ENCODE measurements at regions not wholly inside any gene's neighbourhood (a gene's known extent, or its start where the extent isn't known, plus 50 kb on each side); places are given as distances from the start of the nearest gene placed in this dataset.

DNA sequence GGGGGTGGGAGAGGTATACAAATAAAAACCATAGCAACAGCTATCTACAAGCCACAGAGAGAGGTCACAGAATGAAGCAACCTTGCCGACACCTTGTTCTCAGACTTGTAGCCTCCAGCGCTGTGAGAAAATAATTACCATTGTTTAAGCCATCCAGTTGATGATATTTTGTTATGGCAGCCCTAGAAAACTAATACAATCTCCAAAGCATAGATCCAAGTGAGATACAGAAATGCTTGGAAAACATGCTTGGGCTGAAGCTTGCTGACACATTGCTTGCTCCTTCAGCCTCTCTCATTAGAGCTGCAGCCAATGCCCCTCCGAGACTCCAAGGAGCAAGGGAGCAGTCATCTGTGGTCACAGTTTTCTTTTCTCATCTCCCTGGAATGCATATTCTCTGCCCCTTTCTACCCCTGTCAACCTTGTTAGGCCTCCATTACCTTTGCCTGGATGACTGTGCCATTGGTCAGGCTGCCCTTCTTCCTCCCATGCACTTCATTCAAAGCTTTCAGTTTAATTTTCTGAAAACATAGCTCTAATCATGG lies 401.4 kb upstream of the KLF4 start:
- Histone ChIP-seq H3K27ac (no peak overlapping the region), H2AFZ (no peak overlapping the region), H3K9me3 (ENCODE audit: low read depth) (no peaks in the 10 kb centered on the region), H3K4me1 (ENCODE audit: insufficient read depth) (peaks cover 7% of the 10 kb centered on the region), H3K4me2 (no peak overlapping the region), H3K4me3 (no peak overlapping the region), H3K36me3 (replicated peaks; ENCODE audit: insufficient read depth, low read depth) (no peaks in the 10 kb centered on the region), H3K79me2 (no peaks in the 10 kb centered on the region), H4K20me1 (ENCODE audit: insufficient read depth, poor library complexity, severe bottlenecking) (no peaks in the 10 kb centered on the region), H3K9me2 (replicated peaks; ENCODE audit: insufficient read depth) (no peaks in the 10 kb centered on the region), H3K27me3 (no peaks in the 10 kb centered on the region)
- TF ChIP-seq EZH2phosphoT487 (IDR thresholded peaks at IDR 0.05; ENCODE audit: low read depth, severe bottlenecking, unreplicated experiment), result no peak
- TF ChIP-seq, protein P1, sequence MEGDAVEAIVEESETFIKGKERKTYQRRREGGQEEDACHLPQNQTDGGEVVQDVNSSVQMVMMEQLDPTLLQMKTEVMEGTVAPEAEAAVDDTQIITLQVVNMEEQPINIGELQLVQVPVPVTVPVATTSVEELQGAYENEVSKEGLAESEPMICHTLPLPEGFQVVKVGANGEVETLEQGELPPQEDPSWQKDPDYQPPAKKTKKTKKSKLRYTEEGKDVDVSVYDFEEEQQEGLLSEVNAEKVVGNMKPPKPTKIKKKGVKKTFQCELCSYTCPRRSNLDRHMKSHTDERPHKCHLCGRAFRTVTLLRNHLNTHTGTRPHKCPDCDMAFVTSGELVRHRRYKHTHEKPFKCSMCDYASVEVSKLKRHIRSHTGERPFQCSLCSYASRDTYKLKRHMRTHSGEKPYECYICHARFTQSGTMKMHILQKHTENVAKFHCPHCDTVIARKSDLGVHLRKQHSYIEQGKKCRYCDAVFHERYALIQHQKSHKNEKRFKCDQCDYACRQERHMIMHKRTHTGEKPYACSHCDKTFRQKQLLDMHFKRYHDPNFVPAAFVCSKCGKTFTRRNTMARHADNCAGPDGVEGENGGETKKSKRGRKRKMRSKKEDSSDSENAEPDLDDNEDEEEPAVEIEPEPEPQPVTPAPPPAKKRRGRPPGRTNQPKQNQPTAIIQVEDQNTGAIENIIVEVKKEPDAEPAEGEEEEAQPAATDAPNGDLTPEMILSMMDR (IDR thresholded peaks at IDR 0.05; ENCODE audit: poor library complexity), result no peak
- TF ChIP-seq EZH2 (IDR thresholded peaks at IDR 0.05; ENCODE audit: borderline replicate concordance), result no peak
- no peak for DNase-seq (ENCODE audit: low spot score)
- 92% methylated on average over 3 of the region's 3 CpGs for WGBS (ENCODE audit: low lambda C conversion rate, missing lambda C conversion rate)

DNA sequence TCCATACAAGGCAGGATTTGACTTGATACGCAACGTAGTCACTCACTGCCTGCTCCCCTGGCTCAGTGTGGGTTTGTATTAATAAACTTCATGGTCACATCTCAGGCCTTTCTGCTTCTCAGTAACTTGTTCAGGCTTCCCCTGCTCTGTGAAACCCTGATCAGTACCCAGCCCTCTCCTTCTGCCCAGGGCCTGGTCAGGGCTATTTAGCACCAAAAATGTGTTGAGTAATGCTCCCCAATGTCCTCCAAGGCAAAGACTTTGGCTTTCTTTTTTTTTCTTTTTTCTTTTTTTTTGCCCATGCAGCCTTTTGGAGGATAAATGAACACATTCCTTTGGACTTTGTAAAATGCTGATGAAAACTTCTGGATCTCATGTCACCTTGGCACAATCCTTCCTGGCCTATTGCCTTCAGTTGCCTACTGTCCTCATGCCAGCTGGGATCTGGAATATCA lies 399.2 kb upstream of the KLF4 start:
- TF ChIP-seq EZH2 (IDR thresholded peaks at IDR 0.05; ENCODE audit: borderline replicate concordance) (no peak), EZH2phosphoT487 (IDR thresholded peaks at IDR 0.05; ENCODE audit: low read depth, severe bottlenecking, unreplicated experiment) (no peak)
- TF ChIP-seq, protein P1 (IDR thresholded peaks at IDR 0.05; ENCODE audit: poor library complexity), result no peak
- no peaks in the 10 kb centered on the region for H3K79me2 ChIP-seq
- no peaks in the 10 kb centered on the region for H3K9me2 ChIP-seq (replicated peaks; ENCODE audit: insufficient read depth)
- H3K9me3 ChIP-seq (ENCODE audit: low read depth), result no peaks in the 10 kb centered on the region
- no peak overlapping the region for H3K4me2 ChIP-seq
- H3K4me1 ChIP-seq (ENCODE audit: insufficient read depth), result no peaks in the 10 kb centered on the region
- H3K4me3 ChIP-seq, result no peak overlapping the region
- no peaks in the 10 kb centered on the region for H4K20me1 ChIP-seq (ENCODE audit: insufficient read depth, poor library complexity, severe bottlenecking)
- no peak overlapping the region for H2AFZ ChIP-seq
- H3K27ac ChIP-seq, result no peak overlapping the region
- DNase-seq (ENCODE audit: low spot score), result no peak
- H3K27me3 ChIP-seq, result no peaks in the 10 kb centered on the region
- no peaks in the 10 kb centered on the region for H3K36me3 ChIP-seq (replicated peaks; ENCODE audit: insufficient read depth, low read depth)
- 94% methylated on average over 2 of the region's 2 CpGs for WGBS (ENCODE audit: low lambda C conversion rate, missing lambda C conversion rate)

DNA sequence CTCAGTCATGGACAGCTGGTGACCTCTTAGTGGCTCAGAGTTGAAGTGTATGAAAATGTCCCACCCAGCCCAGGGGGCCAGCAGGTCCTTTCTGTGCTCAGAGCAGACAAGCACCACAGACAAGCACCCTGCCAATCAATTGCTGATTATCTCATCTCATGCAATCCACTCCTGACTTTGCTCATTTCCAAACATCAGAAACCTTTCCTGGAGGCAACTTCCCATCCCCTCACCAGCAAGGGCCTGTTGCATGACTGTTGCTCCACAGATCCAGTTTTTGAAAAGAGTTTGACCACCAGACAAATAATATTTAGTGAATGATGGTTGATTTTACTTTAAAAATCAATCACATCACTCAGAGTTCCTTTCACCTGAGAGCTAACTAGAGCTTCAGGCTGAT lies 397.3 kb upstream of the KLF4 start:
- H3K27me3 ChIP-seq, result no peaks in the 10 kb centered on the region
- no peak overlapping the region for H3K4me2 ChIP-seq
- no peaks in the 10 kb centered on the region for H3K79me2 ChIP-seq
- H3K9me2 ChIP-seq (replicated peaks; ENCODE audit: insufficient read depth), result no peaks in the 10 kb centered on the region
- no peaks in the 10 kb centered on the region for H3K36me3 ChIP-seq (replicated peaks; ENCODE audit: insufficient read depth, low read depth)
- no peak overlapping the region for H3K27ac ChIP-seq
- no peaks in the 10 kb centered on the region for H4K20me1 ChIP-seq (ENCODE audit: insufficient read depth, poor library complexity, severe bottlenecking)
- no peaks in the 10 kb centered on the region for H3K4me1 ChIP-seq (ENCODE audit: insufficient read depth)
- no peak overlapping the region for H2AFZ ChIP-seq
- no peak overlapping the region for H3K4me3 ChIP-seq
- H3K9me3 ChIP-seq (ENCODE audit: low read depth), result no peaks in the 10 kb centered on the region
- no peak for DNase-seq (ENCODE audit: low spot score)
- TF ChIP-seq, protein P1 (IDR thresholded peaks at IDR 0.05; ENCODE audit: poor library complexity), result no peak
- TF ChIP-seq EZH2phosphoT487 (IDR thresholded peaks at IDR 0.05; ENCODE audit: low read depth, severe bottlenecking, unreplicated experiment) (no peak), EZH2 (IDR thresholded peaks at IDR 0.05; ENCODE audit: borderline replicate concordance) (no peak)
